GM18870 (cell line): ENCODE measurements at regions not wholly inside any gene's neighbourhood (a gene's known extent, or its start where the extent isn't known, plus 50 kb on each side); places are given as distances from the start of the nearest gene placed in this dataset.
A peak's percentile ranks its signal among the peaks of the same experiment; 100 is the strongest.

Source experiments
- ATAC-seq: cut with Tn5 transposase; IDR thresholded peaks from one replicate; pipeline ENCODE4 v1.9.1; 2021; ENCODE audit warnings: moderate library complexity; ENCODE audit not compliant: unreplicated experiment

- no peak for ATAC-seq
Measured at GRCh38 chr5:86768699-86769202, 151.0 kb downstream of the COX7C start.

DNA sequence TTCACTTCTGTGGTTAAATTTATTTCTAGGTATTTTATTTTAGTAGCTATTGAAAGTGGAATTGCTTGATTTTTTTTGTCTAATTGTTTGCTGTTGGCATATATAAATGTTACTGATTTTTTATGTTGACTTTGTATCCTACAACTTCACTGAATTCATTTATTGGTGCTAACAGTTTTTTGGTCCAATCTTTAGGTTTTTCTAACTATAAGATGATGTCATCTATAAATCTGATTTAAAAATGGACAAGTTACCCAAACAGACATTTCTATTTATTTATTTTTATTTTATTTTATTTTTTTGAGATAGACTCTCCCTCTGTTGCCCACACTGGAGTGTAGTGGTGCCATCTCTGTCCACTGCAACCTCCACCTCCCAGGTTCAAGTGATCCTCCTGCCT lies 162.3 kb downstream of the COX7C start:
- ATAC-seq, result no peak

- ATAC-seq, result no peak
Measured at GRCh38 chr5:86786955-86787354, 169.2 kb downstream of the COX7C start.

DNA sequence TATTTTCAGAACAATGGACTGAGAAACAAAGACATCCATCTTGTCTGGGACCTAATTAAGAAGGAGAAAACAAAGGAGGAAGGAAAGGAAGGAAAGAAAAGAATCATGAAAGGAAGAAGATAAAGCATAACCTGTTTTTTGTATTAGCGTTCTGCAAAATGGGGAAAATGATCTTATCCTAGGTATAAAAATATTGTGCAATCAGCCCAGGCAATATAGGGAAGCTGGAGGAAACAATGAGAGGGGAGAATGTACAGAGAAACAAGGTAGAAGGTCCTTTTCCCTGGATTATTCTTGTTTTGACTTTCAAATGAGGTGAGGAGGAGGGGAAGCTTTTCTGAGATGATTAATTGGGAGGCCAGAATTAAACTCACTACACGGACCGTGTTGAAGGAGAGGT lies 177.9 kb downstream of the COX7C start:
- ATAC-seq, result no peak

- ATAC-seq, result no peak
Measured at GRCh38 chr5:86797677-86798076, 179.9 kb downstream of the COX7C start.

- ATAC-seq, result no peak
Measured at GRCh38 chr5:86806206-86806605, 188.5 kb downstream of the COX7C start.

- ATAC-seq, result no peak
Measured at GRCh38 chr5:86807046-86808031, 189.6 kb downstream of the COX7C start.

DNA sequence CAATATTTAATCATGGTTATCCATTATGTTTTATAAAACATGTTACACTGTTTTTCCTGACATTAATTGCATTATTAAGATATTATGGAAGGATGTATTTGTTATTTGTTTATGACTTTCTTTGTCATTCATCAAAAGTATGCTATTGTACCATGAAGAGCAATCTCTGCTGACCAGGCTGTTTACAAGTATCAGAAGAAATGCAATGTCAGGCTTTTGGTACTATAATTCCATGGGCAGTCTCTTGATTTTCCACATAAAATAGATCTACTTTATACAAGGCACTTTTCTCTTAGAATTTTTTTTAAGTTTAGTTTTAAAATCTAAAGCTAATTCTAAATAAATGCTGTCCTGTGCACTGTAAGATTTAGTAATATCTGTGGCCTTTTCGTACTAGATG lies 196.6 kb downstream of the COX7C start:
- no peak for ATAC-seq

DNA sequence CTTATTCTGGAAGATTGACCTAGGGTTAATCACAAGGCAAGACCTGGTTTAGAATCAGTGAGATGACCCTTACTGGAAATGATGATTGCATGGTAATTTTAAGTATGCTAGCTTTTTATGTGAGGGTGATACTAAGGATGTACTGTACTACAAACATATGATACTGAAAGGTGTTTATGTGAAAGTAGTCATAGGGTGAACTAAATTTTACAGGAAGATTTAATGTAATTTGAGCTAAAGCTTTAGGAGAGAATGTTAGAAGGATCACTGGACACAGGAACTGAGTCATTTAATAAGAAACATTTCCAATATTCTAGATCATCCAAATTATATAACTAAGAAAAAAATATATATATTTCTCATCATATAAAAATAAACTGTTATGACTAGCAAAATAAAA lies 197.2 kb downstream of the COX7C start:
- ATAC-seq, result no peak

- no peak for ATAC-seq
Measured at GRCh38 chr5:86824637-86825036, 206.9 kb downstream of the COX7C start.

- ATAC-seq, result no peak
Measured at GRCh38 chr5:86831128-86831527, 213.4 kb downstream of the COX7C start.

GRCh38 chr5:86833868-86834267 lies 216.1 kb downstream of the COX7C start:
- no peak for ATAC-seq

DNA sequence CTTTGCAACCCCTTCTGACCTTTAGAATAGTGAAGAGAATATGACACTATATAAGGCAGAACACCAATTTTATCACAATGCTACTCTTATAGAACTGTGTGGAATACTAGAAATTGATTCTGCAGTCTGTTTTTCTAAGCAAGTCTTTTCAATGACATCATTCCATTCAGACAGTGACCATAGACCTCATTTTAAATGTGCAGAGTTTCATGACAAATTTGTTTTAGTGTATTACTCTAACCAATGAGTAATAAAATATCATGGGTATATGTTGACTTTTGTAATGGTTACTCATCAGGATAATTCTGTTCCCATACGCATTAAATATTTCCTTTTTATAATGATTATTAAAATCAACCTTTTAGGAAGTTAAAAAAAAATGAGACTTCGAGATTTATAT lies 219.9 kb downstream of the COX7C start:
- no peak for ATAC-seq

- no peak for ATAC-seq
Measured at GRCh38 chr5:86838083-86838482, 220.3 kb downstream of the COX7C start.

- no peak for ATAC-seq
Measured at GRCh38 chr5:86841000-86841644, 223.4 kb downstream of the COX7C start.

- no peak for ATAC-seq
Measured at GRCh38 chr5:86858442-86858841, 240.7 kb downstream of the COX7C start.

DNA sequence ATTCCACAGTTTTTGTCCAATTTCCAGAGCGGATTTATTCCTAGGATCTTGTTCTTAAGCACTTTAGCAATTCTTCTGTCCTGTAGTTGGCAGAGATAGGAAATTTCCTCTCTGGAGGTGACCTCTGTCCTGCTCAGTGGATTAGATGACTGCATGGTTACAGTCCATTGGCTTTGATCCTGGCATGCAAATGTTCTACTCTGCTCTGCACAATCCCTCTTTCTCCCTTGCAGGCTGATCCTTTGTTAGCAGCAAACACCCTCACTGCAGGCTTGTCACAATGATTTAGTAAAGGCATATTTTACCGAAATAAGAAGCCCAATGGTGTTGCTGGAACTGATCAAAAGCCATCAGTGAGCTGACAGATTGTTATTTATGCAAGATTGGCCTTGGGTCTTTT lies 243.8 kb downstream of the COX7C start:
- ATAC-seq, result no peak

GRCh38 chr5:86862093-86862492 lies 244.4 kb downstream of the COX7C start:
- no peak for ATAC-seq

GRCh38 chr5:86864051-86864450 lies 246.3 kb downstream of the COX7C start:
- no peak for ATAC-seq

DNA sequence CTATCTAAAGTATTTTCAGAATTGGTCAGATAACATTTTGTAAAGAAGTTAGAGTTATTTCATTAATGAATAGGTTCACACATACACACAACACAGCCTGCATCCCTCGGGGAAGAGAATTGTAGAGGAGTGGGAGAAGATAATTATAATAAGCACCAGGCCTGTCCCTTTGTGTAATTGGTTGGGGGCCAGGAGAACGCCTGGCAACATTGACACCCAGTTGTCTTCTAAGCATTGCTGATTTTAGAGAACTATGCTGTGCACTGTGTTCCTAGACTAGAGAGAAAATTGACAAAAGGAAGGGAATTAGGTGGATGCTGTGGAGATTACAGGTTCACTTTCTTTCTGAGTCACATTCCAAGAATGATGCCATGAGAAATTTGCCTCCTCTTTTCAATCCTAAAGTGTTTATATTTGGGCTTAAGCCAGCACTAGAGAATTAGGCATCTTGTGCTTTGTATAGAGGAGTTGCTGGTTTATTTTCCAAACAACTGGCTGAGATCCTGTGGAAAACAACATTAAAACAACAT lies 247.6 kb downstream of the COX7C start:
- no peak for ATAC-seq

DNA sequence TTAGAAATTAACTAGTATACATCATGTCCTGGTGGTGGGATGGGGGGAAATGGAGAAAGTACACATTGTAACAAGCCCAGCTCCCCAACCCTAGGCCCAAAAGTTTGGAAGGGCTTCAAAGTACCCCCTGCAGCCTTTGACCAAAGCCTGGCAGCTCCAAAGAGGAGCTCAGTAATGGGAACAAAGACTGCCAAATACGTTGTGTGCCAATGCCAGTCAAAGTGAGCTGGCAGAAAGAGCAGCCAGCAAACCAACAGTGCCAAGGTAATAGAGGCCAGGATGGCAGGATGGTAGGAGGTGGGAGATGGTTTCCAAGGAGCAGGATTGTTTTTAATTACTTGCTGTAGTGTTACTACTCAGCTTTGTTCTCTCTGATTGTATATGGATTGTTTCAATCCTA lies 248.3 kb downstream of the COX7C start:
- ATAC-seq, result no peak

DNA sequence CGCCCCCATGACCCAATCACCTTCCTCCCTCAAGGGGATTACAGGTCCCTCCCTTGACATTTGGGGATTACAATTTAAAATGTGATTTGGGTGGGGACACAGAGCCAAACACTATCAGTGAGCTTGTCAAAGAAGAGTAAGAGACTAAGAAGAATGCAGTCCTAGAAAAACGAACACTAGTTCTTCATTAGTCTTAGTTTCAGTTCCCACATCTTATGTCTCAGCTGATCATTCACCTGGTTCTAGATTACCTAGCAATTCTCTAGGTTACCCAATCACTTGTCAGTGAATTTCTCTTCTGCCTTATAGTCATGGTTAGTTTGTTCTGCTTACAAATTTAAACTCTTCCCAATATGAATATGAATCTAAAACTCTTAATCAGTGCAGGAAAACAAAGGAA lies 251.5 kb downstream of the COX7C start:
- peak; percentile 54 for ATAC-seq
